ENCODE measurements at regions not wholly inside any gene's neighbourhood (a gene's known extent, or its start where the extent isn't known, plus 50 kb on each side); places are given as distances from the start of the nearest gene placed in this dataset.
"Not testable (repeated sequence)": the region's sequence is repeated elsewhere in the genome, so short reads cannot be mapped to it uniquely, and the experiment has no call there.

GRCh38 chr9:7561527-7562080, 238.0 kb downstream of the DMAC1 start:
- in situ Hi-C loops (cut with HindIII; ENCODE audit: low pct_ligation_motif_present, low pct_unique_long_range_greater_than_20kb, low sequenced_read_pairs) = no loop called here
- DNase-seq = no peak

- in situ Hi-C loops (cut with HindIII; ENCODE audit: low pct_ligation_motif_present, low pct_unique_long_range_greater_than_20kb, low sequenced_read_pairs) = no loop called here
- no peak for DNase-seq
Measured at GRCh38 chr9:7560669-7561305, 238.8 kb downstream of the DMAC1 start.

- no peak for DNase-seq
Measured at GRCh38 chr9:7554699-7555098, 244.9 kb downstream of the DMAC1 start.

GRCh38 chr9:7552706-7553105, 246.9 kb downstream of the DMAC1 start:
- in situ Hi-C loops (cut with HindIII; ENCODE audit: low pct_ligation_motif_present, low pct_unique_long_range_greater_than_20kb, low sequenced_read_pairs); DNase-seq: not testable (repeated sequence)

More at GRCh38 chr9:7554699-7555098, 244.9 kb downstream of the DMAC1 start:
- in situ Hi-C loops (cut with HindIII; ENCODE audit: low pct_ligation_motif_present, low pct_unique_long_range_greater_than_20kb, low sequenced_read_pairs) = no loop called here

GRCh38 chr9:7549249-7549648, 250.3 kb downstream of the DMAC1 start:
- no peak for DNase-seq

GRCh38 chr9:7546261-7546660, 253.3 kb downstream of the DMAC1 start:
- in situ Hi-C loops (cut with HindIII; ENCODE audit: low pct_ligation_motif_present, low pct_unique_long_range_greater_than_20kb, low sequenced_read_pairs) = no loop called here
- DNase-seq = no peak

More at GRCh38 chr9:7549249-7549648, 250.3 kb downstream of the DMAC1 start:
- in situ Hi-C loops (cut with HindIII; ENCODE audit: low pct_ligation_motif_present, low pct_unique_long_range_greater_than_20kb, low sequenced_read_pairs) = no loop called here

- in situ Hi-C loops (cut with HindIII; ENCODE audit: low pct_ligation_motif_present, low pct_unique_long_range_greater_than_20kb, low sequenced_read_pairs) = no loop called here
Measured at GRCh38 chr9:7545371-7546165, 254.0 kb downstream of the DMAC1 start.

GRCh38 chr9:7542693-7543092, 256.9 kb downstream of the DMAC1 start:
- in situ Hi-C loops (cut with HindIII; ENCODE audit: low pct_ligation_motif_present, low pct_unique_long_range_greater_than_20kb, low sequenced_read_pairs) = no loop called here
- no peak for DNase-seq

More at GRCh38 chr9:7545371-7546165, 254.0 kb downstream of the DMAC1 start:
- DNase-seq = no peak

GRCh38 chr9:7542126-7542525, 257.5 kb downstream of the DMAC1 start:
- in situ Hi-C loops (cut with HindIII; ENCODE audit: low pct_ligation_motif_present, low pct_unique_long_range_greater_than_20kb, low sequenced_read_pairs) = no loop called here

GRCh38 chr9:7536310-7536939, 263.2 kb downstream of the DMAC1 start:
- peak; percentile 50 for DNase-seq
- in situ Hi-C loops (cut with HindIII; ENCODE audit: low pct_ligation_motif_present, low pct_unique_long_range_greater_than_20kb, low sequenced_read_pairs) = no loop called here

More at GRCh38 chr9:7542126-7542525, 257.5 kb downstream of the DMAC1 start:
- DNase-seq = no peak

- DNase-seq = no peak
- in situ Hi-C loops (cut with HindIII; ENCODE audit: low pct_ligation_motif_present, low pct_unique_long_range_greater_than_20kb, low sequenced_read_pairs) = no loop called here
Measured at GRCh38 chr9:7534211-7534935, 265.2 kb downstream of the DMAC1 start.

GRCh38 chr9:7533376-7534090, 266.0 kb downstream of the DMAC1 start:
- no peak for DNase-seq
- in situ Hi-C loops (cut with HindIII; ENCODE audit: low pct_ligation_motif_present, low pct_unique_long_range_greater_than_20kb, low sequenced_read_pairs) = no loop called here

GRCh38 chr9:7523426-7524043, 276.0 kb downstream of the DMAC1 start:
- in situ Hi-C loops (cut with HindIII; ENCODE audit: low pct_ligation_motif_present, low pct_unique_long_range_greater_than_20kb, low sequenced_read_pairs) = no loop called here
- no peak for DNase-seq

- no peak for DNase-seq
- in situ Hi-C loops (cut with HindIII; ENCODE audit: low pct_ligation_motif_present, low pct_unique_long_range_greater_than_20kb, low sequenced_read_pairs) = no loop called here
Measured at GRCh38 chr9:7520396-7520795, 279.2 kb downstream of the DMAC1 start.

- no peak for DNase-seq
- in situ Hi-C loops (cut with HindIII; ENCODE audit: low pct_ligation_motif_present, low pct_unique_long_range_greater_than_20kb, low sequenced_read_pairs) = no loop called here
Measured at GRCh38 chr9:7516376-7516775, 283.2 kb downstream of the DMAC1 start.

- no peak for DNase-seq
- in situ Hi-C loops (cut with HindIII; ENCODE audit: low pct_ligation_motif_present, low pct_unique_long_range_greater_than_20kb, low sequenced_read_pairs) = no loop called here
Measured at GRCh38 chr9:7510199-7510598, 289.4 kb downstream of the DMAC1 start.

GRCh38 chr9:7509576-7510145, 289.9 kb downstream of the DMAC1 start:
- in situ Hi-C loops (cut with HindIII; ENCODE audit: low pct_ligation_motif_present, low pct_unique_long_range_greater_than_20kb, low sequenced_read_pairs) = no loop called here
- no peak for DNase-seq
